ENCODE measurements at regions not wholly inside any gene's neighbourhood (a gene's known extent, or its start where the extent isn't known, plus 50 kb on each side); places are given as distances from the start of the nearest gene placed in this dataset.

DNA sequence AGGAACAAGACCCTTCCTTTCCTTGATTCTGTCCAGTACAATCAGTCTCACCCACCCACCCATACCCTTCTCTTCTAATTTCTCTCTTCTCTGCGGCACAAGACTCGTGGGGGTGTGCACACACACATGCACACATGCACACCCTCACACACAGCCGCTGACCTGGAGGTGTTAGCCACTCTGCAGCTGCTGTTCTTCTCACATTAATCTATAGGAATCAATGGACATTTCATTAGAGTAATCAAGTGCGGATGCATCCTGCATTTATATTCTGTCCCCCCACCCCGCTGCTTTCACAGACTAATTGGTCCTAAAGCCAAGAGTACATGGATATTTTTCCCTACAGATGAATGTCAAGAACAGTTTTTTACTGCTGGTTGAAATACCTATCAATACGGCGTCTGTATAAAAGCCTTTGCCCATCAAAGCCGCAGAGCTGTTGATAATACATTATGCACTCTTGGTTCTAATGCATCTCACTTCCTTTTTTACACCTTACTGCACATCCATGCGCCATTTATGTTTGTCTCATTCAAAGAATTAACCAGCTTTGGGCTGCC, 186.5 kb upstream of the ONECUT1 start:
- TF ChIP-seq, protein P1, sequence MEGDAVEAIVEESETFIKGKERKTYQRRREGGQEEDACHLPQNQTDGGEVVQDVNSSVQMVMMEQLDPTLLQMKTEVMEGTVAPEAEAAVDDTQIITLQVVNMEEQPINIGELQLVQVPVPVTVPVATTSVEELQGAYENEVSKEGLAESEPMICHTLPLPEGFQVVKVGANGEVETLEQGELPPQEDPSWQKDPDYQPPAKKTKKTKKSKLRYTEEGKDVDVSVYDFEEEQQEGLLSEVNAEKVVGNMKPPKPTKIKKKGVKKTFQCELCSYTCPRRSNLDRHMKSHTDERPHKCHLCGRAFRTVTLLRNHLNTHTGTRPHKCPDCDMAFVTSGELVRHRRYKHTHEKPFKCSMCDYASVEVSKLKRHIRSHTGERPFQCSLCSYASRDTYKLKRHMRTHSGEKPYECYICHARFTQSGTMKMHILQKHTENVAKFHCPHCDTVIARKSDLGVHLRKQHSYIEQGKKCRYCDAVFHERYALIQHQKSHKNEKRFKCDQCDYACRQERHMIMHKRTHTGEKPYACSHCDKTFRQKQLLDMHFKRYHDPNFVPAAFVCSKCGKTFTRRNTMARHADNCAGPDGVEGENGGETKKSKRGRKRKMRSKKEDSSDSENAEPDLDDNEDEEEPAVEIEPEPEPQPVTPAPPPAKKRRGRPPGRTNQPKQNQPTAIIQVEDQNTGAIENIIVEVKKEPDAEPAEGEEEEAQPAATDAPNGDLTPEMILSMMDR (IDR thresholded peaks at IDR 0.05; ENCODE audit: low read depth, low read length) = no peak
- H3K4me3 ChIP-seq (ENCODE audit: low read depth, low read length) = no peak overlapping the region

DNA sequence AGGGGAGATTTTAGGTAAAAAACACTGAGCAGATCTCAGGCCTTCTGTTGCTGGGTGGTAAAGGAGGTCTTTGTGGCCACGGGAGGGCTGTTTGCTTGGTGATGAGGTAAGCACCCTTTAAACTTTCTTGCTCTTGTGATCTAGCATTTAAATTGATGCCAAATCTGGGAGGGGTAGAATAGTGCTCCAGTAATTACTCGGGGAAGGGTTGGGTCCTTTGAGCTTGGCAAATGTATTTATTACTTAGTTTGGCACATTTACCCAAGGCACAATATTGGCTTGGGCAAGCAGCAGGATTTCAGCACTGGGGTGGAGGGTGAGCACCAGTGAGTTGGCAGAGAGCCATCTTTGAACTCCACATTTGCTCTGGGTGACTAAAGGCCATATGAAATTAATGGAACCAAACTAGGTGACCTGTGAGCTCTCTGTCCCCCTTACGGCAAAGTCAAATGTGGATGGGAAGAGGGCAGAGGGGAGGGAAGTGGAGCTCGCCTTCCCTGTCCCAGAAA, 185.9 kb upstream of the ONECUT1 start:
- no peak overlapping the region for H3K4me3 ChIP-seq (ENCODE audit: low read depth, low read length)
- TF ChIP-seq, protein P1 (IDR thresholded peaks at IDR 0.05; ENCODE audit: low read depth, low read length) = no peak

DNA sequence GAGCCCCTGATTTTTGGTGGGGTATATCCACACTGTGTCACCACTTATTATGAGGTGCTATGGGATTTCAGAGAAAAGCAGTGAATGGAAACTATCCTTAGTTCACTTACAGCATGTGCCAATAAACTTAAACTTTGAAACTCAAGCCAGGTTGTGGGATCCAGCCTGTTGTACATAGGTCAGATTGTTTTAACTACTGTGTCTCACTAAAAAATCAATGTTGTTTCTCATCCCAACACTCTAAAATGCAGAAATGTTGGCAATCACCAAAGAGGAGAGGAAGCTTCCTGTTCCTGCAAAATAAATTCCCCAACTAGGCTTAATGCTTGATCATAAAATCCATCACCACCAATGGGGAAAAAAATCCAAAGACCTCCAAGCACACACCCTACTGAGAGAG, 173.7 kb upstream of the ONECUT1 start:
- TF ChIP-seq, protein P1 (IDR thresholded peaks at IDR 0.05; ENCODE audit: low read depth, low read length) = no peak
- no peak overlapping the region for H3K4me3 ChIP-seq (ENCODE audit: low read depth, low read length)

DNA sequence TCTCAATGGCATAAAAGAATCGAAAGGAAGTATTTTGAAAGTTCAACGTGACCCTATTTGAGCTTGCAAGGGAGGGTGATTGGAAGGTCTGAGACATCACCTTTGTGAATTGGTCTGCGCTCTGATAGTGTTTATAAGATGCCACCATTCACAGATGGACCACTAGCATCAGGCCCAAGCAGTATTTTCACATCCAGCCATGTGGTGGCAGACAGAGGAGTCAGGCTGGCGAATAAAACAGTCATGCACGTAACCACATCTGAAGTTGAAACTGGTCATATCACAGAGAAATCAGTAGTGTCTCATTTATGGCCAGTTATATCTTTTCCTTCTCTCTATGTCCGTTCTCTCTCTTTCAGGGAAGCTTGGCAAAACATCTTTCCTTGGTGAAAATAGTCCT, 170.1 kb upstream of the ONECUT1 start:
- TF ChIP-seq, protein P1 (IDR thresholded peaks at IDR 0.05; ENCODE audit: low read depth, low read length) = no peak
- H3K4me3 ChIP-seq (ENCODE audit: low read depth, low read length) = no peak overlapping the region

DNA sequence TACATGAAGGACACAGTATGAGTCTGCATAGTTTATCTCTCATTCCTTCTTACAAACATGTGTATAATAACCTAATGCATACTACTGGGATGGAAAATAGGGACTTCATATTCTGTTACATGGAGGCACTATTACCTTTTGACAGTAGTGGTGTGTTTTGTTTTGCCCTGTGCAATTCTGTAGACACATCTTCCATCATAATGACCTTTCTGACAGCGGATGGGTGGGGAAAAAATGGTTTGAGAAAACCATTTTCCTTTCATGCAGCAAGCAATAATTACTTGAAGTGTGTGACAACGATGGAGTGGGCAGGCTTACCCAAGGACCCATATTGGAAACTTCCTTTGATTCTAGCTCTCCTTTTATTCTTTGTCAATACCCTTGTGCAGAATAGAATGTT, 153.6 kb upstream of the ONECUT1 start:
- TF ChIP-seq, protein P1 (IDR thresholded peaks at IDR 0.05; ENCODE audit: low read depth, low read length) = no peak
- H3K4me3 ChIP-seq (ENCODE audit: low read depth, low read length) = no peak overlapping the region

DNA sequence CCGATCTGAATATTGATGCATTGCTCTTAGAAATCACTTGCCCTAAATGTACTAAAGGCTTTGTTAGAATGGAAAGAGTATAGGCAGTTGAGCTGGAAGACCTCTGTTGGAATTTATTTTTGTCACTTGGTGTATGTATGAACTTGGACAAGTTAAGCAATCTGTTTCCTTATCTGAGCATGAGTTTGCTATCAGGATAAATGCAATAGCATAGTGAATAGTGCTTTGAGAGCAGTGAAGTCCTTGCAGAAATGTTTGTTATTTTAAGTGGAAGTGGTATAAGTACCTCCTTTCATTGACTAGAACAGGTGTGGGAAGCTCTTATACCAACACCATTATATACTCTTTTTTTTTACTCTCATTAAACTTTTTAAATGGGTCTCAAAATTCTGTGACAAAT, 146.4 kb upstream of the ONECUT1 start:
- no peak overlapping the region for H3K4me3 ChIP-seq (ENCODE audit: low read depth, low read length)
- TF ChIP-seq, protein P1 (IDR thresholded peaks at IDR 0.05; ENCODE audit: low read depth, low read length) = no peak

DNA sequence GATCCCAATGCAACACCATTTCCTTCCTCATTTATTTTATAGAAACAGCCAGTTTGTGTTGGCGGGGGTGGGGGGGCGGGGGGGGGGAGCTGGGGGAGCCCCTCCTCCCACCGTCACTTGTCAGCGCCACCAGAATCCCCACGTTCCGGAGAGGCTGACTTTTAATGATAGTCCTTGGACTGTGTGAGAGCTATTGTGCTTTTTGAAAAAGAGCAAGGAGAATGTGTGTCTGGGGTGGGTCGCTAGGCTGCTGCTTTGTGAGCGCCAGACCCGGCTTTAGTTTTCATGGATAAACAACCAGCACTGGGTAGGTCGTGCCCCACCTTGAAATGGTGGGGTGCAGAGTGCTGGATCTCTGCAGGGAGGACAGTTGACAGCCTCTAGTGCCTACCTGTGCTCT, 135.0 kb upstream of the ONECUT1 start:
- no peak overlapping the region for H3K4me3 ChIP-seq (ENCODE audit: low read depth, low read length)
- TF ChIP-seq, protein P1 (IDR thresholded peaks at IDR 0.05; ENCODE audit: low read depth, low read length) = no peak

Data from WI38 (cell line).